ENCODE measurements at regions not wholly inside any gene's neighbourhood (a gene's known extent, or its start where the extent isn't known, plus 50 kb on each side); places are given as distances from the start of the nearest gene placed in this dataset.

DNA sequence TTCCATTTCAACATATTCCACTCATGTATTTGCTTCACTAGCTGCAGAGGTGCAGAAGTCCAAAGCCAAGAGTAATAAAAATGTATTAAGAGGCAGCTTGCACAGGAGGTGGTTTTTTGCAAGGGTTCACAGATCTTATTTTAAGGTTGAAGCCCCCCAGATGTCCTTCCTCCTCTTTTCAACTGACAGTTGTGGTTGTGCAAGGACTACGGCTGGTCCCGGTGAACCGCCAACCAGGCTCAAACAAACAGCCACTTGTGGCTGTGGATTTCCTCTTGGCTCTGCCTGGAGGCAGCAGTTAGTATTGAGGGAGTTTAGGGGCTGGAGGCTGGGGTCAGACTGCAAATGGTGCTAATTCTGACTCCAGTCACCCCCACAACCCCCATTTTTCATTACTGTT is 240.7 kb upstream of the TBC1D5 start (continued):
- TF ChIP-seq, protein P1, sequence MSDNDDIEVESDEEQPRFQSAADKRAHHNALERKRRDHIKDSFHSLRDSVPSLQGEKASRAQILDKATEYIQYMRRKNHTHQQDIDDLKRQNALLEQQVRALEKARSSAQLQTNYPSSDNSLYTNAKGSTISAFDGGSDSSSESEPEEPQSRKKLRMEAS (IDR thresholded peaks at IDR 0.05; ENCODE audit: low read depth): no peak
- TF ChIP-seq, protein P2, sequence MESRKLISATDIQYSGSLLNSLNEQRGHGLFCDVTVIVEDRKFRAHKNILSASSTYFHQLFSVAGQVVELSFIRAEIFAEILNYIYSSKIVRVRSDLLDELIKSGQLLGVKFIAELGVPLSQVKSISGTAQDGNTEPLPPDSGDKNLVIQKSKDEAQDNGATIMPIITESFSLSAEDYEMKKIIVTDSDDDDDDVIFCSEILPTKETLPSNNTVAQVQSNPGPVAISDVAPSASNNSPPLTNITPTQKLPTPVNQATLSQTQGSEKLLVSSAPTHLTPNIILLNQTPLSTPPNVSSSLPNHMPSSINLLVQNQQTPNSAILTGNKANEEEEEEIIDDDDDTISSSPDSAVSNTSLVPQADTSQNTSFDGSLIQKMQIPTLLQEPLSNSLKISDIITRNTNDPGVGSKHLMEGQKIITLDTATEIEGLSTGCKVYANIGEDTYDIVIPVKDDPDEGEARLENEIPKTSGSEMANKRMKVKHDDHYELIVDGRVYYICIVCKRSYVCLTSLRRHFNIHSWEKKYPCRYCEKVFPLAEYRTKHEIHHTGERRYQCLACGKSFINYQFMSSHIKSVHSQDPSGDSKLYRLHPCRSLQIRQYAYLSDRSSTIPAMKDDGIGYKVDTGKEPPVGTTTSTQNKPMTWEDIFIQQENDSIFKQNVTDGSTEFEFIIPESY (IDR thresholded peaks at IDR 0.05; ENCODE audit: borderline replicate concordance, low read depth): no peak
- no peak for TF ChIP-seq GATA2 (CRISPR knock-in tag; IDR thresholded peaks at IDR 0.05)

DNA sequence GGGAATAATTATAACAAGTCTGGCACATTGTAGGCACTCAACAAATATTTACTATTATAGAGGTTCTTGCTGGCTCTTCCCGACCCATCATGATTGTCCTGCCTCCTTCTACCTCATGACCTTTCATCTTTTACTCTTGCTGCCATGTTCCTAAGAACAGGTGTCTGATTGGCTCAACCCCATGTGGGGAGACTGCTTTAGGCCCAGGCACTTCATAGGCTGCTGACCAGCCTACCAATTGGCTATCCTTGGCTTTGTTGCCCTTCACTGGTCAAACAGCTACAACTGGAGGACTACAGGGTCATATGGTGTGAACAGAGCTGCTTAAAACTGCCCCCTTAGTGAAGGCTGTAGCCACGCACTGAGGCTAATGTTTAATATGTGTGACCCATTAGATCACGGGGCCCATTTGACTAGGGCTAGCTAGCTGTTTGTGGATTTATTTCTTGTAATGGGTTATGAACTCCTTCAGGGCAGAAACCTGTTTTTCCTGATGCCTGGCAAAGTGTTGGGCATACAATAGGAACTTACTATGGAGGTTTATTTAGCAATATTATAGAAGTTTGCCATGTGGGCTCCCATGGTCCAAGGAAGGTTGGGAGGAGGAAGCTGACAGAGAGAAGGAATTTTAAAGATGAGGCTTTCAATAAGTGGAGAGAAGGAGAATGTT is 239.9 kb upstream of the TBC1D5 start:
- TF ChIP-seq TAF1 (IDR thresholded peaks at IDR 0.05; ENCODE audit: borderline replicate concordance, low read depth, low read length) (no peak), SIN3A (IDR thresholded peaks at IDR 0.05; ENCODE audit: borderline replicate concordance, low read depth, low read length) (no peak), GATA2 (CRISPR knock-in tag; IDR thresholded peaks at IDR 0.05) (no peak), FOXM1 (IDR thresholded peaks at IDR 0.05; ENCODE audit: low read depth) (no peak), MEF2A (IDR thresholded peaks at IDR 0.05; ENCODE audit: borderline replicate concordance, low read depth) (no peak), POLR2AphosphoS5 (IDR thresholded peaks at IDR 0.05; ENCODE audit: low read depth, low read length) (no peak), RFX5 (IDR thresholded peaks at IDR 0.05; ENCODE audit: low read length) (no peak), GABPA (IDR thresholded peaks at IDR 0.05; ENCODE audit: low read depth) (no peak), NFIC (IDR thresholded peaks at IDR 0.05; ENCODE audit: borderline replicate concordance) (no peak), CHD2 (IDR thresholded peaks at IDR 0.05; ENCODE audit: low read length, partially characterized antibody) (no peak), MXI1 (IDR thresholded peaks at IDR 0.05; ENCODE audit: low read depth, low read length) (no peak), FOSL2 (IDR thresholded peaks at IDR 0.05; ENCODE audit: borderline replicate concordance, low read depth) (no peak), ELF1 (IDR thresholded peaks at IDR 0.05) (no peak), TEAD4 (IDR thresholded peaks at IDR 0.05; ENCODE audit: borderline replicate concordance, insufficient read depth) (no peak), RXRA (IDR thresholded peaks at IDR 0.05; ENCODE audit: borderline replicate concordance, low read depth) (no peak), YY1 (IDR thresholded peaks at IDR 0.05; ENCODE audit: low read depth) (no peak)
- TF ChIP-seq, protein P3, sequence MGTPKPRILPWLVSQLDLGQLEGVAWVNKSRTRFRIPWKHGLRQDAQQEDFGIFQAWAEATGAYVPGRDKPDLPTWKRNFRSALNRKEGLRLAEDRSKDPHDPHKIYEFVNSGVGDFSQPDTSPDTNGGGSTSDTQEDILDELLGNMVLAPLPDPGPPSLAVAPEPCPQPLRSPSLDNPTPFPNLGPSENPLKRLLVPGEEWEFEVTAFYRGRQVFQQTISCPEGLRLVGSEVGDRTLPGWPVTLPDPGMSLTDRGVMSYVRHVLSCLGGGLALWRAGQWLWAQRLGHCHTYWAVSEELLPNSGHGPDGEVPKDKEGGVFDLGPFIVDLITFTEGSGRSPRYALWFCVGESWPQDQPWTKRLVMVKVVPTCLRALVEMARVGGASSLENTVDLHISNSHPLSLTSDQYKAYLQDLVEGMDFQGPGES (IDR thresholded peaks at IDR 0.05; ENCODE audit: low read depth, low read length): no peak
- TF ChIP-seq, protein P4, sequence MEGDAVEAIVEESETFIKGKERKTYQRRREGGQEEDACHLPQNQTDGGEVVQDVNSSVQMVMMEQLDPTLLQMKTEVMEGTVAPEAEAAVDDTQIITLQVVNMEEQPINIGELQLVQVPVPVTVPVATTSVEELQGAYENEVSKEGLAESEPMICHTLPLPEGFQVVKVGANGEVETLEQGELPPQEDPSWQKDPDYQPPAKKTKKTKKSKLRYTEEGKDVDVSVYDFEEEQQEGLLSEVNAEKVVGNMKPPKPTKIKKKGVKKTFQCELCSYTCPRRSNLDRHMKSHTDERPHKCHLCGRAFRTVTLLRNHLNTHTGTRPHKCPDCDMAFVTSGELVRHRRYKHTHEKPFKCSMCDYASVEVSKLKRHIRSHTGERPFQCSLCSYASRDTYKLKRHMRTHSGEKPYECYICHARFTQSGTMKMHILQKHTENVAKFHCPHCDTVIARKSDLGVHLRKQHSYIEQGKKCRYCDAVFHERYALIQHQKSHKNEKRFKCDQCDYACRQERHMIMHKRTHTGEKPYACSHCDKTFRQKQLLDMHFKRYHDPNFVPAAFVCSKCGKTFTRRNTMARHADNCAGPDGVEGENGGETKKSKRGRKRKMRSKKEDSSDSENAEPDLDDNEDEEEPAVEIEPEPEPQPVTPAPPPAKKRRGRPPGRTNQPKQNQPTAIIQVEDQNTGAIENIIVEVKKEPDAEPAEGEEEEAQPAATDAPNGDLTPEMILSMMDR (IDR thresholded peaks at IDR 0.05): no peak
- TF ChIP-seq, protein P5, sequence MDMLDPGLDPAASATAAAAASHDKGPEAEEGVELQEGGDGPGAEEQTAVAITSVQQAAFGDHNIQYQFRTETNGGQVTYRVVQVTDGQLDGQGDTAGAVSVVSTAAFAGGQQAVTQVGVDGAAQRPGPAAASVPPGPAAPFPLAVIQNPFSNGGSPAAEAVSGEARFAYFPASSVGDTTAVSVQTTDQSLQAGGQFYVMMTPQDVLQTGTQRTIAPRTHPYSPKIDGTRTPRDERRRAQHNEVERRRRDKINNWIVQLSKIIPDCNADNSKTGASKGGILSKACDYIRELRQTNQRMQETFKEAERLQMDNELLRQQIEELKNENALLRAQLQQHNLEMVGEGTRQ (IDR thresholded peaks at IDR 0.05; ENCODE audit: borderline replicate concordance, low read depth, low read length): no peak
- TF ChIP-seq, protein P1 (IDR thresholded peaks at IDR 0.05; ENCODE audit: low read depth): no peak
- H3K4me1 ChIP-seq (ENCODE audit: control insufficient read depth in 1 of 2, insufficient read depth in 2 of 2, low read depth in 1 of 2, low read length in 1 of 2): peaks cover 0 to 6% of the 10 kb centered on the region in 2 experiments; a peak in 1 of 4 replicates
- no peak overlapping the region for H2AFZ ChIP-seq (ENCODE audit: low read depth)
- H3K9me3 ChIP-seq: no peaks in the 10 kb centered on the region
- H3K27me3 ChIP-seq (ENCODE audit: insufficient read depth): no peaks in the 10 kb centered on the region; the same call in 1 of the 2 replicates
- ChIA-PET CTCF (interaction anchor here (1.3 kb wide), 1 partner anchor 13 kb away, joined by 3 read pairs; no protein-coding TSS in a partner anchor), POLR2A (no interaction called here)
- no peaks in the 10 kb centered on the region for H3K36me3 ChIP-seq (replicated peaks in 1 of 2; ENCODE audit: control insufficient read depth in 1 of 2, insufficient read depth in 2 of 2, low read length in 1 of 2)
- no peaks in the 10 kb centered on the region for H4K20me1 ChIP-seq (ENCODE audit: insufficient read depth)
- WGBS (ENCODE audit: low lambda C conversion rate): 56% methylated on average over 3 of the region's 3 CpGs
- no peaks in the 10 kb centered on the region for H3K79me2 ChIP-seq (ENCODE audit: insufficient read depth)
- no peak for DNase-seq
- H3K4me2 ChIP-seq: no peak overlapping the region
- H3K4me3 ChIP-seq (ENCODE audit: low read depth in 2 of 2, low read length in 1 of 2): no peak overlapping the region
- H3F3A ChIP-seq (replicated peaks; ENCODE audit: insufficient read depth): no peaks in the 10 kb centered on the region
- no peak overlapping the region for H3K27ac ChIP-seq (ENCODE audit: low read depth in 2 of 2, low read length in 1 of 2)
- no peak overlapping the region for H3K9ac ChIP-seq
- H3K9me2 ChIP-seq: no peaks in the 10 kb centered on the region

Data from SK-N-SH (cell line).